HG02885 (cell line): ENCODE measurements at regions not wholly inside any gene's neighbourhood (a gene's known extent, or its start where the extent isn't known, plus 50 kb on each side); places are given as distances from the start of the nearest gene placed in this dataset.

Experiments
- ATAC-seq: cut with Tn5 transposase; IDR thresholded peaks from one replicate; pipeline ENCODE4 v1.9.1; 2021; ENCODE audit warnings: mild to moderate bottlenecking; ENCODE audit not compliant: unreplicated experiment, poor library complexity

DNA sequence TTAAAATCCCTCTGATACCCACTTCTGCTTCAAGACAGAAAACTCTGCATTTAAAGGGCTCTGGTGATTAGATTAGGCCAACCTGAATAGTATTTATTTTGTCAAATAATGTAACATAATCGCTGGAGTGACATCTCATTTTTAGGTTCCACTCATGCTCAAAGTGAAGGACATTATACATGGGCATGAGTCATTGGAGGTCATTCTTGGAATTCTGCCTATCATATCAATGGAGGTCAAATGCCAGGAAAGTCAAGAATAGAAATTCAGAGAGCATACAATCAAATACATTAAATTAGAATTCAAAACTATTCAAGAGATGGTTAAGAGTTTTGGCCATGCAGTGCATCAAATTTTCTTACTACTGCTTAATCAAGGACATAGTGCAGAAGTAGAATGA, 50.8 kb upstream of the PRSS1 start:
- no peak for ATAC-seq

- ATAC-seq = no peak
Measured at GRCh38 chr7:142697270-142697669, 52.0 kb upstream of the PRSS1 start.

- no peak for ATAC-seq
Measured at GRCh38 chr7:142696456-142697179, 52.7 kb upstream of the PRSS1 start.

DNA sequence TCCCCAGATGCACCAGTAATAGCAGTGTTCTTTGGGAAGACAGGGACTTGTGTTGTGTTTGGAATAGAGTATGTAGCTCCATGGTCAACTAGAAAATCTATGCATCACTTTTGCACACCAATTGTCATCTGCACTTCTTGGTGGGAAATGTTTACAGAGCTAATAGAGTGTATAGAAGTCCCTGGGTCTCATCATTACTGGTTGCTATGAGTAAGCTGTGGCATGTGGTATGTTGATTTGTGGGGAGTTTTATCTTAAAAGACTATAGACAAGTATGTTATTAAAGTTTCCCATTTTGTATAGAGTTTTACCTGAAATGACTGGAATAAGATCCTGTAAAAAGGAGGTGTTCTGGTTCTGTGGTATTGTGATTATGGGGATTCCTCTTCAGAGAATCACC, 55.4 kb upstream of the PRSS1 start:
- ATAC-seq = no peak

DNA sequence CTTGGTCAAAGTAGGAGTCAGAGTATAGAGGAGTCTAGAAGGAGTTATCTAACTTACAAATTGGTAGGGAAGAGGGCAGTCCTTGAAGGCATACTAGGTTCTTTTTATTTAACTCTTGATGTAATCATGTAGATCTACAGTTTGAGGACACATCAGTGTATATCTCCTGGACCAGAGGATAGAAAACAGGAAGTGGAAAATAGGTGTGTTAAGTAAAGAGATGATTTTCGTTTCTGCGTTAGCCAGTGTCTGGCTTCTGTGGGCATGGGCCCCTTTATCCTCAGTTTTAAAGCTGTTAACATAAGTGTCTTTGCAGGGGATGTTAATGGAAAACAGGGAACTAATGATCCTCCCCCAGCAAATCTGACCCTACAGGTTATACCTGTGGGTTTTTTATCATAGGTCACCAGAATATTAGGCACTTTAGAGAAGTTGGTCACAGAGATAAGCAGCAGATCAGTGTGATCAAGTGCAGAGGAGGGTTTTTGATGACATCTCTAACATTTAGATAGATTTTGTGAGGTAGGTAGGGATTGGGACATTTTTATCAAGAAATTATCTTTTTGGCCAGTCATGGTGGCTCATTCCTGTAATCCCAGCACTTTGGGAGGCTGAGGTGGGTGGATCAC, 58.6 kb upstream of the PRSS1 start:
- peak; percentile 64 for ATAC-seq

- no peak for ATAC-seq
Measured at GRCh38 chr7:142689439-142690120, 59.7 kb upstream of the PRSS1 start.

- no peak for ATAC-seq
Measured at GRCh38 chr7:142685877-142686508, 63.3 kb upstream of the PRSS1 start.

DNA sequence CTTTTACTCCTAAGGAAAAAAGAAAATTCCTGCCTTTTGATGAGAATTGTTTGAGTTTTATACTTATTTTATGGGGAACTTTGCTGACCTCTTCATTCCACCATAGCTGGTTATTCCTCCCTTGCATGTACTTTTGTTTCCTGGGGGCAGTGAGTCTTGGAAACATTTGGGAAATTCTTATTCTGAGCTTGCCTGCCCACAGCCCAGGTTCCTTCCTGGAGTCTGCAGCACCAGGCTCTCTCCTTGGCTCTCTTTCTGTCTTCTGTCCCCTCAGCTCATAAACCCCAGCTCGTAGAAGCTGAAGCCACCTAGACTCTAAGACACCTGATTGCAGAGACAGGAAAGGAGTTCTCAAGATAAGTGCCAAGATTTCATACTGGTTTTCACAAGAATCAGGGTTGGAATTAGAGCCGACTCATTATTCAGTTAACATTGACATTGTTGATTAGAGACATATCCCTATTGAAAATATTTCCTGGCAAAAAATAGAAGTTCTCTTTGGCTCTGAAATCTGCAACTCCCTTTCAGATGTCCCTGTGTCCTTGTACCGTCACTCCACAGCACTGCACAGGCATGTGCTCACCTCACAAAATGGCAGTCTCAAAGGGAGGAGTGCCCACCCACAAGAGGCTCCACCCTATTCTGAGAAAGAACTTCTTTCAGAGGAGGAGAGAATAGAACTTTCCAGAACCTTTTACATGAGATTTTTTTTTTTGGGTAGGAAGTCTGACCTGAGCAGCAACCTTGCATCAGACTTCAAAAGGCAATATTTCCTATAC, 67.8 kb upstream of the PRSS1 start:
- no peak for ATAC-seq

GRCh38 chr7:142671506-142671905, 77.8 kb upstream of the PRSS1 start:
- ATAC-seq = no peak

DNA sequence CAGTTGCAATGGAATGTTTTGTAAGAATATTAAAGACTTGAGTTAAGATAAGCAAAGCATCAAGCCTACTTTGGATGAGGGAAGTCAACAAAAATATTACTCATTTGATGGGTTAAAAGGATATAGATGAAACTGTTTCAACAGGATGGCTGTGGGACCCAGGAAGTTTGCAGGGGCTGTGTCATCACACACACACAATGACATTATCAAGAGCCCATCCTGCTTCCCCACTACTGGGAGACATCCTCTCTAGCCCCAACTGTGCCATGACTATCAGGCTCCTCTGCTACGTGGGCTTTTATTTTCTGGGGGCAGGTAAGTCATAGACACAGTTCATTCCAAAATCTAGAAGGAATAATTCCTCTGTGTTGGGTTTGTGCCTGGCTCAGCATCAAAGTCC, 78.8 kb upstream of the PRSS1 start:
- ATAC-seq = no peak

- peak; percentile 52 for ATAC-seq
Measured at GRCh38 chr7:142669074-142669654, 80.1 kb upstream of the PRSS1 start.

GRCh38 chr7:142668495-142668894, 80.8 kb upstream of the PRSS1 start:
- ATAC-seq = peak; percentile 46

DNA sequence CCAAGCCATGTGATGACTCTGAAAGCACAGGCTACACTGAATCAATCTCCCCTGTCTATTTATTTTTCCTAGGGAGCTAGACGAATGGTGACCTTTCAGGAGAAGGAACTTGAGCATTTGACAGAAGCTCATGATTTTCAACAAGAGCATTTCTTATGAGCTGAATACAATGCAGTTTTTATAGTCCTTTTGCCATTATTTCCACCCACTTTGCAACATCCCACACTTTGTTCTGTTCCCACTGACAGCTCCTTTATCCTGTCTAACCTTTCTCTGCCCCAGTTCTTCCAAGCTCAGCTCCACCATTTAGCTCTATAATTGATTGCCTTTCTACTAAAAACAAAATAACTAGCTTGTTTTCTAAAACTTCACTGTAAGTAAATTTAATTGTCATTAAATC, 91.9 kb upstream of the PRSS1 start:
- no peak for ATAC-seq

DNA sequence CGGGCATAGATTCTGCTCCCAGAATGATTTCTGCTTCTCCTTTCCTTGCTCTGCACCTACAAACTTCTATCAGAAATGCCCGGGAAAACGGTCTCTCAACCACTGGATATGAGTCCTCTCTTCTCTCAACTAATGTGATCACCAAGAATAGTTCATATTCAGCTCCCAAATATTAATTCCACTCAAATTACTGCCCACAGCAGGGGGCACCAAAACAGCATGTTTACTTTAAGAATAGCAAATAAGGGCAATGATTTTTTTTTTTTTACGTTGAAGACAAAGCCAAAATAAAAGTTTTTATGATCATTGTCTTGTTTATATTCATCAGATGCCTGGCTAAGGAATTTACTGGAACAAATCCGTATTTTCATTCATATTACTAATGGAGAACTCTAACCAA, 94.9 kb upstream of the PRSS1 start:
- no peak for ATAC-seq

- ATAC-seq = no peak
Measured at GRCh38 chr7:142647749-142648148, 101.5 kb upstream of the PRSS1 start.

DNA sequence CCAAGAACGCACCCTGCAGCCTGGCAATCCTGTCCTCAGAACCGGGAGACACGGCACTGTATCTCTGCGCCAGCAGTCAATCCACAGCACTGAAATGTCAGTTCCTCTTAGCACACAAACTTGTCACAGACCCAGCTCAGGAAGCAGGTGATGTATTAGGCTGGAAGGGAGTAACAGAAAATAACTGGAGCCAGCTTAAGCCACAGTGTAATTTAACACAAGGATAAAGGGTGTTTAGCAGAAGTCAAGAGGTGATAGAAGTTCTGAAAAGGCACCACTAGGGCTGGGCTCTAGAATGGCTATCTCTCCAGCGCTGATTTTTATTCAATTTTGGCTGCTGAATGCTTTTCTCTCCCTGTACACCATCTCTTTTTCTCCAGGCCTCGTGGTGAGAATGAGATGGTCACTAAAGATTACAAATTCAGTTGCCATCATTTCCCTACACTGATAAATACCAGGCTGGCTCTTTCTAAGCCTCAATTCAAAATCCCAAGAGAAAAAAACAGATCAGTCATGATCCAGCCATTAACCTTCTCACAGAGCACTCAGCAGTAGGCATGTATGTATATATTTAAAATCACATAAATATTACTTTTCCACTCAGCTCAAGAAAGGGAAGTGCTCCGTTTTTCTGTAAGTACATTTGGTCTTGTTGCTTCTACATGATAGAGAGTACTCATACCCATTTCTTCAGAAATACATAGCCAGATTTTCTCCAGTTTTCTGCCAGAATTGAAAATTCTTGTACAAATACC, 102.7 kb upstream of the PRSS1 start:
- no peak for ATAC-seq

DNA sequence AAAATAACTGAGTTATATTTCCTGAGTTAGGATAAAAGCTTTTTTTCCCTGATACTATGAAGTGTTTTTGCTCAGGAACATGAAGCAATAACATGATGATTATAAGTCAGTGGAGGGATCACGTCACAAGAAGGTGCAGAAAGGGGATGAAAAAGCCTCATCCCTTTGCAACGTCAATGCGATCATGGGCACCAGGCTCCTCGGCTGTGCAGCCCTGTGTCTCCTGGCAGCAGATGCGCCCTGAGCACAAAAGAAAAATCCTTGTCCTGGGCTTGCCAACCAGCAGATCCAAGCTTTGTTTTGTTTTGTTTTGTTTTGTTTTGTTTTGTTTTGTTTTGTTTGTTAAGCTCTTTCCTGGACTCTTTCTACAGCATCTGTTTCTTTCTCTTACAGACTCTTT, 103.5 kb upstream of the PRSS1 start:
- ATAC-seq = no peak

GRCh38 chr7:142642316-142642715, 107.0 kb upstream of the PRSS1 start:
- ATAC-seq = no peak

DNA sequence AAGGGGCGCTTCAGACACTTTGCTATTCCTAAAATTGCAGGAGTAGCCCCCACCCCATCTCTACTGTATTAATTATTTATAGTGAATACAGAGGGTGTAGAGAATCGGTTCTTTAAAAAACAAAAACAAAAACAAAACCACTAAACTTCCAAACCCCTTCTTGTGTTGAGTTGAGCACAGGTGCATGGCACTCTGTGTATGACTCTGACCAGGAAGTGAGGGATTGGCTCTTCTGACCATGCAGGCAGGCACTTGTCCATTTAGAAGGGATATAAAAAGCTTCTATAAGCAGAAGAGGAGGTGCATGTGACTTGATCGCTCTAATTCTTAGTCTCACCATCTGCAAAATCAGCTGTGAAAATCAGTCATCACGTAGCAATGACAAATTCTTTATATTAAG, 108.0 kb upstream of the PRSS1 start:
- peak; percentile 40 for ATAC-seq
